Fibroblast of skin of right biceps (primary cell): ENCODE measurements at regions not wholly inside any gene's neighbourhood (a gene's known extent, or its start where the extent isn't known, plus 50 kb on each side); places are given as distances from the start of the nearest gene placed in this dataset.
"Not testable (repeated sequence)": the region's sequence is repeated elsewhere in the genome, so short reads cannot be mapped to it uniquely, and the experiment has no call there.

Experiments
- DNase-seq: peaks from one replicate; pipeline ENCODE4 v3.0.0-alpha.2; 2013

- no peak for DNase-seq
Observed at GRCh38 chr3:72659596-72659995, 188.6 kb downstream of the SHQ1 start.

- no peak for DNase-seq
Observed at GRCh38 chr3:72659188-72659587, 189.1 kb downstream of the SHQ1 start.

- no peak for DNase-seq
Observed at GRCh38 chr3:72658466-72659100, 189.7 kb downstream of the SHQ1 start.

GRCh38 chr3:72657666-72658065 is 190.6 kb downstream of the SHQ1 start:
- no peak for DNase-seq

- no peak for DNase-seq
Observed at GRCh38 chr3:72655723-72656122, 192.5 kb downstream of the SHQ1 start.

GRCh38 chr3:72655131-72655551 is 193.1 kb downstream of the SHQ1 start:
- DNase-seq: peak; percentile 37

GRCh38 chr3:72652395-72652794 is 195.8 kb downstream of the SHQ1 start:
- no peak for DNase-seq

- no peak for DNase-seq
Observed at GRCh38 chr3:72651498-72651897, 196.7 kb downstream of the SHQ1 start.

GRCh38 chr3:72646263-72646662 is 202.0 kb downstream of the SHQ1 start:
- no peak for DNase-seq

GRCh38 chr3:72643635-72644034 is 204.6 kb downstream of the SHQ1 start:
- DNase-seq: not testable (repeated sequence)

GRCh38 chr3:72641684-72642083 is 206.6 kb downstream of the SHQ1 start:
- no peak for DNase-seq

GRCh38 chr3:72641072-72641471 is 207.2 kb downstream of the SHQ1 start:
- DNase-seq: no peak

- no peak for DNase-seq
Observed at GRCh38 chr3:72636969-72637597, 211.2 kb downstream of the SHQ1 start.

- DNase-seq: no peak
Observed at GRCh38 chr3:72635551-72635950, 212.7 kb downstream of the SHQ1 start.

GRCh38 chr3:72634128-72634527 is 214.1 kb downstream of the SHQ1 start:
- DNase-seq: no peak

GRCh38 chr3:72633534-72633933 is 214.7 kb downstream of the SHQ1 start:
- DNase-seq: no peak

GRCh38 chr3:72633121-72633520 is 215.1 kb downstream of the SHQ1 start:
- DNase-seq: peak; percentile 36

GRCh38 chr3:72632129-72632528 is 216.1 kb downstream of the SHQ1 start:
- DNase-seq: peak; percentile 26

- no peak for DNase-seq
Observed at GRCh38 chr3:72630969-72631344, 217.3 kb downstream of the SHQ1 start.

- no peak for DNase-seq
Observed at GRCh38 chr3:72630327-72630968, 217.8 kb downstream of the SHQ1 start.

- DNase-seq: no peak
Observed at GRCh38 chr3:72629191-72629631, 219.0 kb downstream of the SHQ1 start.

GRCh38 chr3:72628065-72628464 is 220.2 kb downstream of the SHQ1 start:
- DNase-seq: no peak

GRCh38 chr3:72627271-72627670 is 221.0 kb downstream of the SHQ1 start:
- DNase-seq: no peak

GRCh38 chr3:72625602-72626337 is 222.5 kb downstream of the SHQ1 start:
- peak; percentile 17 for DNase-seq
